Hepatocyte (in vitro differentiated cells): ENCODE measurements at regions not wholly inside any gene's neighbourhood (a gene's known extent, or its start where the extent isn't known, plus 50 kb on each side); places are given as distances from the start of the nearest gene placed in this dataset.

Source experiments
- EZH2 ChIP-seq: fragments of 200-600 bp; sonication (generic); IDR thresholded peaks from 2 replicates; pipeline ENCODE4 v1.6.1; 2016; ENCODE audit warnings: antibody characterized with exemption, mild to moderate bottlenecking, borderline replicate concordance
- TF ChIP-seq, protein P1 (sequence below): fragments of 200-600 bp; sonication (generic); IDR thresholded peaks from 2 replicates; pipeline ENCODE4 v1.5.1; 2016; ENCODE audit warnings: antibody characterized with exemption, mild to moderate bottlenecking; ENCODE audit not compliant: poor library complexity

DNA sequence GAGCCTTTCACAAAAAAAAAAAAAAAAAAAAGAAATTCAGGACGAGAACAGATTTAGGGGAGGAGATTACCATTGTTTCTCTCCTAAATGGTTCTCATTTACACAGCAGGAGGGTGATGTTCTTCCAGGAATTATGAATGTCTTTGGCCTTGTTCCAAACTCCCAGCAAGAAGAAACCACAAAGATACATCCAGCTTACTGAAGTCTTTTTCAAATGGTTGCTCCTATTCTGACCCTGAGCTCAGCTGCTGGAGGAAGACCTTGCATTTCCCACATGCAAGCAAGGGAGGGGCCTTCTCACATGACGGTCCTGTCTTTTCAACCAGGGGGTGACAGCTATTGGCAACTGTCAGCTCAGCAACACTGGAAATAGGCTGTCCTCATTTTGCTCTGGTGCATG is 203.0 kb upstream of the VLDLR start:
- TF ChIP-seq, protein P1, sequence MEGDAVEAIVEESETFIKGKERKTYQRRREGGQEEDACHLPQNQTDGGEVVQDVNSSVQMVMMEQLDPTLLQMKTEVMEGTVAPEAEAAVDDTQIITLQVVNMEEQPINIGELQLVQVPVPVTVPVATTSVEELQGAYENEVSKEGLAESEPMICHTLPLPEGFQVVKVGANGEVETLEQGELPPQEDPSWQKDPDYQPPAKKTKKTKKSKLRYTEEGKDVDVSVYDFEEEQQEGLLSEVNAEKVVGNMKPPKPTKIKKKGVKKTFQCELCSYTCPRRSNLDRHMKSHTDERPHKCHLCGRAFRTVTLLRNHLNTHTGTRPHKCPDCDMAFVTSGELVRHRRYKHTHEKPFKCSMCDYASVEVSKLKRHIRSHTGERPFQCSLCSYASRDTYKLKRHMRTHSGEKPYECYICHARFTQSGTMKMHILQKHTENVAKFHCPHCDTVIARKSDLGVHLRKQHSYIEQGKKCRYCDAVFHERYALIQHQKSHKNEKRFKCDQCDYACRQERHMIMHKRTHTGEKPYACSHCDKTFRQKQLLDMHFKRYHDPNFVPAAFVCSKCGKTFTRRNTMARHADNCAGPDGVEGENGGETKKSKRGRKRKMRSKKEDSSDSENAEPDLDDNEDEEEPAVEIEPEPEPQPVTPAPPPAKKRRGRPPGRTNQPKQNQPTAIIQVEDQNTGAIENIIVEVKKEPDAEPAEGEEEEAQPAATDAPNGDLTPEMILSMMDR: no peak
- no peak for TF ChIP-seq EZH2
